ENCODE measurements at regions not wholly inside any gene's neighbourhood (a gene's known extent, or its start where the extent isn't known, plus 50 kb on each side); places are given as distances from the start of the nearest gene placed in this dataset.

DNA sequence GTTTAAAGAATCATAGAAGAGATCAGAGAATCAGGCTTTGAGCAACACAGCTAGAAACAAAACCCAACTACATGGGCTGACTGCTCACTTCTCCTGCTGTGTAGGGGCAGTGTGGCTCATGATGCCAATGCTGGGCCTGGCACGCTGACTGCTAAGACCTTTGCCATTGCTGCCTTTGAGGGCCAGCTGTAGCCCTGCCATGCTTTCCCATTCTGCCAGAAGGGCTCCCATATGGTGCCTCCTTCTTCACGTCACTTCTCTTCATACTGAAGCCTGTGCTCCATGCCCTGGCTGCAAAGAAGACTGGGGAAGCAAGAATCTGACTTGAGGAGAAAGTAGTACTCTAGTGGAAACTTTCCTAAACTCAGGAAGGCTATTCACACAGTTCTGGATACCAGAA lies 232.9 kb downstream of the UTP18 start:
- TF ChIP-seq, protein P1, sequence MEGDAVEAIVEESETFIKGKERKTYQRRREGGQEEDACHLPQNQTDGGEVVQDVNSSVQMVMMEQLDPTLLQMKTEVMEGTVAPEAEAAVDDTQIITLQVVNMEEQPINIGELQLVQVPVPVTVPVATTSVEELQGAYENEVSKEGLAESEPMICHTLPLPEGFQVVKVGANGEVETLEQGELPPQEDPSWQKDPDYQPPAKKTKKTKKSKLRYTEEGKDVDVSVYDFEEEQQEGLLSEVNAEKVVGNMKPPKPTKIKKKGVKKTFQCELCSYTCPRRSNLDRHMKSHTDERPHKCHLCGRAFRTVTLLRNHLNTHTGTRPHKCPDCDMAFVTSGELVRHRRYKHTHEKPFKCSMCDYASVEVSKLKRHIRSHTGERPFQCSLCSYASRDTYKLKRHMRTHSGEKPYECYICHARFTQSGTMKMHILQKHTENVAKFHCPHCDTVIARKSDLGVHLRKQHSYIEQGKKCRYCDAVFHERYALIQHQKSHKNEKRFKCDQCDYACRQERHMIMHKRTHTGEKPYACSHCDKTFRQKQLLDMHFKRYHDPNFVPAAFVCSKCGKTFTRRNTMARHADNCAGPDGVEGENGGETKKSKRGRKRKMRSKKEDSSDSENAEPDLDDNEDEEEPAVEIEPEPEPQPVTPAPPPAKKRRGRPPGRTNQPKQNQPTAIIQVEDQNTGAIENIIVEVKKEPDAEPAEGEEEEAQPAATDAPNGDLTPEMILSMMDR (IDR thresholded peaks at IDR 0.05), result no peak
- TF ChIP-seq POLR2A (IDR thresholded peaks at IDR 0.05), result no peak
- no peak for DNase-seq
- H3K27ac ChIP-seq, result no peak overlapping the region
- H3K36me3 ChIP-seq, result no peaks in the 10 kb centered on the region
- no peaks in the 10 kb centered on the region for H3K4me1 ChIP-seq
- intact Hi-C loops (cut with DNase I; ENCODE audit: low total_unique reads), result no loop called here
- H3K27me3 ChIP-seq, result no peaks in the 10 kb centered on the region
- H3K9me3 ChIP-seq, result no peaks in the 10 kb centered on the region
- no peak overlapping the region for H3K4me3 ChIP-seq

DNA sequence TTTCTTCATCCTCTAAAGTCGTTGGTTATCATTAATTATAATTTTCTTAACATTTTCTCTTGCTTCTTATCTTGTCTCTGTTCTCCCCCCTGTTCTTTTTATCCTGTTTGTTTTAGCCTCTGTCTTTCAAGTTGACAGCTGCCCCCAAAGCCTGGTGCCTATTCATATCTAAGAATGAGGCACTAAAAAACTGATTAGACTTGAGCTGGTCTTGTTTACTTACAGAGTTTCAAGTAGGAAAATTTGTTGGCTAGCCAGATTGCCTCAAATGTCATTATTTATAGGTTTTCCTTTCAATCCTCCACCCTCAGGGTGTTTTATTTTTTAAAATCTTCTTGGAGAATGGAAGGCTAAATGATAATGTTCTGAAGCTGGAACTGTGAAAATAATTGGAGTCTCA lies 236.0 kb downstream of the UTP18 start:
- DNase-seq, result no peak
- Histone ChIP-seq H3K27ac (no peak overlapping the region), H3K9me3 (no peaks in the 10 kb centered on the region), H3K27me3 (no peaks in the 10 kb centered on the region), H3K36me3 (no peaks in the 10 kb centered on the region), H3K4me1 (no peaks in the 10 kb centered on the region), H3K4me3 (no peak overlapping the region)
- intact Hi-C loops (cut with DNase I; ENCODE audit: low total_unique reads), result no loop called here
- TF ChIP-seq, protein P1 (IDR thresholded peaks at IDR 0.05), result no peak
- TF ChIP-seq POLR2A (IDR thresholded peaks at IDR 0.05), result no peak

GRCh38 chr17:51499897-51500296 lies 239.6 kb downstream of the UTP18 start:
- no peaks in the 10 kb centered on the region for H3K9me3 ChIP-seq
- no peak overlapping the region for H3K27ac ChIP-seq
- H3K4me1 ChIP-seq, result no peaks in the 10 kb centered on the region
- intact Hi-C loops (cut with DNase I; ENCODE audit: low total_unique reads), result no loop called here
- H3K4me3 ChIP-seq, result no peak overlapping the region
- no peaks in the 10 kb centered on the region for H3K27me3 ChIP-seq
- TF ChIP-seq POLR2A (IDR thresholded peaks at IDR 0.05), result no peak
- TF ChIP-seq, protein P1 (IDR thresholded peaks at IDR 0.05), result no peak
- DNase-seq, result no peak
- H3K36me3 ChIP-seq, result no peaks in the 10 kb centered on the region

- Histone ChIP-seq H3K4me3 (no peak overlapping the region), H3K27ac (no peak overlapping the region), H3K27me3 (no peaks in the 10 kb centered on the region), H3K4me1 (no peaks in the 10 kb centered on the region), H3K9me3 (no peaks in the 10 kb centered on the region), H3K36me3 (no peaks in the 10 kb centered on the region)
- intact Hi-C loops (cut with DNase I; ENCODE audit: low total_unique reads), result no loop called here
- DNase-seq, result no peak
- TF ChIP-seq POLR2A (IDR thresholded peaks at IDR 0.05), result no peak
- TF ChIP-seq, protein P1 (IDR thresholded peaks at IDR 0.05), result no peak
These were observed 240.1 kb downstream of the UTP18 start for GRCh38 chr17:51500454-51500853.

DNA sequence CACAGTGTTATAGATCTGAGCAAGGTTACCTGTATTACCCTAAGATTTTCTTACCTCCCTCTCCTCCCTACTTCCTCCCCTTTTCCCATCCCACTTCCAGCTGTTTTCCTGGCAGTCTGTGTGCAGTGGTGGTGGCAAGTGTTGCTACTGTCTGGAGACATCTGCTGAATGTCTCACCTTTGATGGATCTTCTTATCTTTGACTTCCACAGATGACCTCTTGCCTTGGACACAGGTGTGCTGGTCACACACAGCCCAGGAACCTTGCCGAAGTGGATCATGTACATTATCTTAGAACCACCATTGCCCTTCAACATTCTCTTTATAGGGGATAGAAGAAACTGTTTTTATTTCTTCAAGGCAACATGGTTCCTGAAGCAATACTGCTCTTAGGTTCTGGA lies 245.1 kb downstream of the UTP18 start:
- DNase-seq, result no peak
- Histone ChIP-seq H3K4me1 (no peaks in the 10 kb centered on the region), H3K27me3 (no peaks in the 10 kb centered on the region), H3K9me3 (no peaks in the 10 kb centered on the region), H3K4me3 (no peak overlapping the region), H3K36me3 (no peaks in the 10 kb centered on the region), H3K27ac (no peak overlapping the region)
- intact Hi-C loops (cut with DNase I; ENCODE audit: low total_unique reads), result no loop called here
- TF ChIP-seq, protein P1 (IDR thresholded peaks at IDR 0.05), result no peak
- TF ChIP-seq POLR2A (IDR thresholded peaks at IDR 0.05), result no peak

Data from uterus (tissue), 3 donors.